Vagina (tissue), 2 donors: ENCODE measurements at regions not wholly inside any gene's neighbourhood (a gene's known extent, or its start where the extent isn't known, plus 50 kb on each side); places are given as distances from the start of the nearest gene placed in this dataset.

Experiments
- POLR2A ChIP-seq, 2 donors: fragments of 450-650 bp; IDR thresholded peaks; one replicate each; pipeline ENCODE4 v1.6.1; 2017; ENCODE audit warnings: antibody characterized with exemption in 2 of 2, mild to moderate bottlenecking in 2 of 2, moderate library complexity in 2 of 2
- POLR2AphosphoS5 ChIP-seq, 2 donors: sonication (generic); formaldehyde crosslinking; IDR thresholded peaks; one replicate each; pipeline ENCODE4 v1.9.0; 2017; ENCODE audit warnings: antibody characterized with exemption in 2 of 2, mild to moderate bottlenecking in 2 of 2, low read depth in 1 of 2; ENCODE audit not compliant: insufficient read depth in 1 of 2
- TF ChIP-seq, protein P1 (sequence below), 3 experiments: fragments of 450-650 bp in 2 of 3; fragments of 200-600 bp in 1 of 3; sonication (generic) in 1 of 3; IDR thresholded peaks; one replicate each; pipeline ENCODE4 v1.5.1; 2017 to 2019; ENCODE audit warnings: antibody characterized with exemption in 3 of 3, mild to moderate bottlenecking in 2 of 3, moderate library complexity in 2 of 3

DNA sequence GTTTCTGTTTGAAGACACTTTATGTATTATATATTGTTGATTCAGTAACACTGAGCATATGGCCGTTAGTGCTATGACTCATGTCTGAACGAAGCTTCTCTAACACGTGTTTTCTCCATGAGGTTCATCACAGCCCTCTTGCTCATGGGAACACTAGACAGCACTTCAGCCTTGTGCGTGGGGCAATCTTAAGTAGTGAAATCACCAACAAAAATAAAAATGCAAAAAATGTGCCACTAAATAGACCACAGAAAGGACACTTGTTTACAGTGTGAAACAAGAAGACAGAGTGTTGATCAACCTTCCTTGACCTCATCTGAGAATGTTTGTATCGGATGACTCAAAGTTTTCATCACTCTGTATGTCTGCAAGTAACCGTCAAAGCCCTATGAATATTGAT is 94.5 kb downstream of the FDX1 start:
- TF ChIP-seq POLR2A (IDR thresholded peaks at IDR 0.05) (no peak), POLR2AphosphoS5 (IDR thresholded peaks at IDR 0.05; ENCODE audit: insufficient read depth in 1 of 2, low read depth in 1 of 2) (no peak)
- TF ChIP-seq, protein P1, sequence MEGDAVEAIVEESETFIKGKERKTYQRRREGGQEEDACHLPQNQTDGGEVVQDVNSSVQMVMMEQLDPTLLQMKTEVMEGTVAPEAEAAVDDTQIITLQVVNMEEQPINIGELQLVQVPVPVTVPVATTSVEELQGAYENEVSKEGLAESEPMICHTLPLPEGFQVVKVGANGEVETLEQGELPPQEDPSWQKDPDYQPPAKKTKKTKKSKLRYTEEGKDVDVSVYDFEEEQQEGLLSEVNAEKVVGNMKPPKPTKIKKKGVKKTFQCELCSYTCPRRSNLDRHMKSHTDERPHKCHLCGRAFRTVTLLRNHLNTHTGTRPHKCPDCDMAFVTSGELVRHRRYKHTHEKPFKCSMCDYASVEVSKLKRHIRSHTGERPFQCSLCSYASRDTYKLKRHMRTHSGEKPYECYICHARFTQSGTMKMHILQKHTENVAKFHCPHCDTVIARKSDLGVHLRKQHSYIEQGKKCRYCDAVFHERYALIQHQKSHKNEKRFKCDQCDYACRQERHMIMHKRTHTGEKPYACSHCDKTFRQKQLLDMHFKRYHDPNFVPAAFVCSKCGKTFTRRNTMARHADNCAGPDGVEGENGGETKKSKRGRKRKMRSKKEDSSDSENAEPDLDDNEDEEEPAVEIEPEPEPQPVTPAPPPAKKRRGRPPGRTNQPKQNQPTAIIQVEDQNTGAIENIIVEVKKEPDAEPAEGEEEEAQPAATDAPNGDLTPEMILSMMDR (IDR thresholded peaks at IDR 0.05), result no peak
